GM18508 (cell line): ENCODE measurements at regions not wholly inside any gene's neighbourhood (a gene's known extent, or its start where the extent isn't known, plus 50 kb on each side); places are given as distances from the start of the nearest gene placed in this dataset.
"Not testable (repeated sequence)": the region's sequence is repeated elsewhere in the genome, so short reads cannot be mapped to it uniquely, and the experiment has no call there.

ENCODE experiments used
- ATAC-seq: cut with Tn5 transposase; IDR thresholded peaks from one replicate; pipeline ENCODE4 v1.9.1; 2021; ENCODE audit warnings: moderate number of reproducible peaks; ENCODE audit not compliant: insufficient read depth, unreplicated experiment

GRCh38 chr14:22370084-22370847, 218.8 kb downstream of the DAD1 start:
- no peak for ATAC-seq

GRCh38 chr14:22358726-22359125, 230.3 kb downstream of the DAD1 start:
- no peak for ATAC-seq

DNA sequence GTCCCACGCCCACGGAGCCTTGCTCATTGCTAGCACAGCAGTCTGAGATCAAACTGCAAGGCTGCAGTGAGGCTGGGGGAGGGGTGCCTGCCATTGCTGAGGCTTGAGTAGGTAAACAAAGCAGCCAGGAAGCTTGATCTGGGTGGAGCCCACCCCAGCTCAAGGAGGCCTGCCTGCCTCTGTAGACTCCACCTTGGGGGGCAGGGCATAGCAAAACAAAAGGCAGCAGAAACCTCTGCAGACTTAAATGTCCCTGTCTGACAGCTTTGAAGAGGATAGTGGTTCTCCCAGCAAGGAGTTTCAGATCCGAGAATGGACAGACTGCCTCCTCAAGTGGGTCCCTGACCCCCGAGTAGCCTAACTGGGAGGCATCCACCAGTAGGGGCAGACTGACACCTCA, 239.7 kb downstream of the DAD1 start:
- ATAC-seq = not testable (repeated sequence)

GRCh38 chr14:22344673-22345072, 244.4 kb downstream of the DAD1 start:
- ATAC-seq = no peak

GRCh38 chr14:22344209-22344608, 244.8 kb downstream of the DAD1 start:
- not testable (repeated sequence) for ATAC-seq

- ATAC-seq = no peak
Measured at GRCh38 chr14:22341049-22341448, 248.0 kb downstream of the DAD1 start.

DNA sequence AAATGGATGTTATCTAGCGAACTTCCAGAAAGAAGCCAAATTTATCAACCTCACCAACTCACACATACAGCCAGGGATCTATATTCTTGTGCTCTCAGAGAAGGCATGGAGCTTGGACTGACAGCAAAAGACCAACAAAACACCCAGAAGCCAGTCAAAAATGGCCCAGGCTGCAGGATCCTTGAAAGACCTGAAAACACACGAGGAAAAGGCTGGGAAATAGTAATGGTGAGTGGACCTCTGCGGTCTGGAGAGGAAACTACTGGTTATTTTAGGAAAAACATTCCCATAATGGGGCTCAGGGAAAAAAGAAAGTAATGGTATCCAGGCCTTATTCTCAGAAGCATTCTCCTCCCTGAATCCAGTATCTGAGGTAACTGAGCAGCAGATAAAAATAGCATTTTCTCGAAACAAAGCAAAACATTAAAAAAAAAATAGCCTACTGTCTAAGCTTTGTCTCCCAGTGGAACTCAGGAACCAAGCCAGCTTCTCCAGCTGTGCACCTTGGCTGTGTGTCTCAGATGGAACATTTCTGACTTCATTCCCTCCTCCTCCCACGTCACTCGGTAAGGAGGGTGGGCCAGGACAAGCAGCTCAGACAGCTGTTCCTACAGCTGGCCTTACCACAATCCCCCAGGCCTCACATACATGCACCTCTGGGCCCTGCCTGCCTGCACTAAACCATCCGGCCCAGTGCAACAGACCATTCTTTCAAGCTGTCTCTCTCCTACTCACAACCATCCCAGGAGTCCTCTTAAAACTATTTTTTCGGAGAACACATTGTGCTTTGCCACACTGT, 249.9 kb downstream of the DAD1 start:
- no peak for ATAC-seq

GRCh38 chr14:22338381-22338780, 250.6 kb downstream of the DAD1 start:
- no peak for ATAC-seq

GRCh38 chr14:22337938-22338337, 251.1 kb downstream of the DAD1 start:
- no peak for ATAC-seq

GRCh38 chr14:22337521-22337920, 251.5 kb downstream of the DAD1 start:
- ATAC-seq = no peak

DNA sequence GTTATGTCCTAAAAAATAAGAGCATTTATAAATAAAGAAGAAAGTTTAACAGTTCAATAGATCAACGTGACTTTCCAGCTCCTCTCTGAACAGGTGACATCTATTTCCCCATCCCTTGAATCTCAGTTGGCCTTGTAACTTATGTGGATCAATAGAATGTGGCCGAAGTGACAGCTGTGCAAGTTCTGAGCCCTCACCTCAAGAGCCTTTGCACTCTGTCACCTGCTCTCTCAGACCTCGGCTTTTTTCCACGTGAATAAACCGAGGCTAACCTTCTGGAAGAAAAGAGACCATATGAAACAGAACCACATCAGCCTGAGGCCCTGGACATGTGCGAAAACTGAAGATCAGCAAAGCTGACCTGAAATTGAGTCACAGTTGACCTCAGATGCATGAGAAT, 253.0 kb downstream of the DAD1 start:
- ATAC-seq = no peak

DNA sequence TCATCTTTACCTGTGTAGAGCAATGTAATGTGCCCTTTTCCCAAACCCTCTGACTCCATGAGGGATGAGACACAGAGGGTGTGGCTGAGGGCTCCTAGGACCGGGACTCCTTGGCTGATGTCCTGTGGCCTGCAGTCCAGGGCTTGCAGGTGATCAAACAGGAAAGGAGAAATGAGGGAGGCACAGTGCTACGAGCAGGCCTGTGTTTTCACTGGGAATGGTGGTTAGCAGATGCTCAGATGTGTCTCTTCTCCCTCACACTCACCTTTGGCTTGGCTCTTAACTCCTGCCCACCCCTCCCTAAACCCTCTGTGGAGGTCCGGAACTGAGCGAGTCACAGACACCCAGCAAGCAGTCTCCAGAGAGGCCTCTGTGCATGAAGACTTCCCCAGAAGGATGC, 254.4 kb downstream of the DAD1 start:
- ATAC-seq = no peak

- no peak for ATAC-seq
Measured at GRCh38 chr14:22334275-22334577, 254.8 kb downstream of the DAD1 start.

- no peak for ATAC-seq
Measured at GRCh38 chr14:22333422-22334274, 255.4 kb downstream of the DAD1 start.

GRCh38 chr14:22332686-22333421, 256.2 kb downstream of the DAD1 start:
- no peak for ATAC-seq

GRCh38 chr14:22329371-22329770, 259.7 kb downstream of the DAD1 start:
- no peak for ATAC-seq

DNA sequence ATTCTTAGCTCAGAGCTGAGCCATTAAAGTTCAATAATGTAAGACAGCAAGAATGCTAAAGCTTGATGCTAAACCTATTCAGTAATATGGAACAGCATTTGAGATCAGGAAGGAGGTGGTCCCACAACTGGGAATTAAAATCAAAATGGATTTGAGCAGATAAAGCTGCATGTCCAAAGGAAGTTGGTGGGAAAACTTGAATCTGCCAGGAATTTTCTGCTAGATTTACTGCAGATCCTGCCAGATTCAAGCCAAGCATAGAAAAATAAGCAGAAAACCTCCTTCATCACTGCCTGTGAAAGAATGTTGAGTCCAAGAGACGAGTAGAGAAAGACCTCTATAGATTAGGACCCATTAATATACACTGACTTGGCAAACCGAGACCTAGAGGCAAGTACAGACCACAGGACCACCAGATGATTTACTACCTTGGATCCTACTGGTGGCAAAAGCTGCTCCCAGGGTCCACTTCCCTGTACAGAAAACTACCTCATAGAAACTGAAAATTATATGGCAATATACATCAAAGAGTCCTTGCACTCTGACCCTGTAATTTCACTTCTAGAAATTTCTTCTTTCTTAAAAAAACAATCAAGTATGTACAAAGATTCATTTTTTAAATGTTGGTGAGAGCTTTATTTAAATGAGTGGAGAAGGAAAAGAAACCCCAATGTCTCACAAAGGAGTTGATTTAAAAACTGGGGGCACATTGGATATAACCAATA, 263.2 kb downstream of the DAD1 start:
- no peak for ATAC-seq

DNA sequence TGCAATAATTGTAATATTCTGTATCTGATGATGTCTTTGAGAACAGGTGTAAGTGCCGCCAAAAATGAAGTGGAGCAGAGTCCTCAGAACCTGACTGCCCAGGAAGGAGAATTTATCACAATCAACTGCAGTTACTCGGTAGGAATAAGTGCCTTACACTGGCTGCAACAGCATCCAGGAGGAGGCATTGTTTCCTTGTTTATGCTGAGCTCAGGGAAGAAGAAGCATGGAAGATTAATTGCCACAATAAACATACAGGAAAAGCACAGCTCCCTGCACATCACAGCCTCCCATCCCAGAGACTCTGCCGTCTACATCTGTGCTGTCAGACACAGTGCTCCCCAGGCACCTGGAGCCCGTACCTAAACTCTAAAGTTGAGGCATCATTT, 268.7 kb downstream of the DAD1 start:
- ATAC-seq = no peak

- no peak for ATAC-seq
Measured at GRCh38 chr14:22319526-22320361, 269.3 kb downstream of the DAD1 start.
